CD4-positive, alpha-beta T cell treated with Interleukin-12 subunit alpha and Interleukin-12 subunit beta, for 1 hour (primary cell): ENCODE measurements at regions not wholly inside any gene's neighbourhood (a gene's known extent, or its start where the extent isn't known, plus 50 kb on each side); places are given as distances from the start of the nearest gene placed in this dataset.

ENCODE experiments used
- DNase-seq: peaks from one replicate; pipeline ENCODE4 v3.0.0-alpha.2; 2020

- DNase-seq, result no peak
Measured at GRCh38 chr14:99118046-99118721, 153.8 kb downstream of the BCL11B start.

DNA sequence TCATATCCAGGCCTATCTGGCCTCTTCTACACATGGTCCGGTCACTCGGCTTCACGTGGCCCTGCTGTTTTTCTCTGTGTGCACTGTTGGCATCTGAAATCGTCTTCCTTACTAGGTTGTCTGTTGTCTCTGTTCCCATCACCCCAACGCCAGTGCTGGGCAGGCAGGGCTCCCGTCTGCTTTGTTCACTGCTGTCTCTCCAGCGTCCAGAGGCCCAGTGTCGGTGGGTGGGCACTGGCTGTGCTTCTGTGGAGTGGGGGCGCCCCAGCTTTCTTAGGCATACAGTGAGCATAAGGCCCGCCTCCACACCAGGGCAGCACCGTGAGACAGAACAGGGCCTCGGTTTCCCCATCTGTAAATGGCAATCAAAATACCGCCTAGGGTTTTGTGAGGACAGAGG, 153.1 kb downstream of the BCL11B start:
- no peak for DNase-seq
